DMS53 treated with DMSO at 0.1 percent for 48 hours (cell line): ENCODE measurements at regions not wholly inside any gene's neighbourhood (a gene's known extent, or its start where the extent isn't known, plus 50 kb on each side); places are given as distances from the start of the nearest gene placed in this dataset.

Source experiments
- DNase-seq: peaks from one replicate; lab custom pipeline; 2025; ENCODE audit not compliant: unreplicated experiment; lab: John Stamatoyannopoulos, UW

DNA sequence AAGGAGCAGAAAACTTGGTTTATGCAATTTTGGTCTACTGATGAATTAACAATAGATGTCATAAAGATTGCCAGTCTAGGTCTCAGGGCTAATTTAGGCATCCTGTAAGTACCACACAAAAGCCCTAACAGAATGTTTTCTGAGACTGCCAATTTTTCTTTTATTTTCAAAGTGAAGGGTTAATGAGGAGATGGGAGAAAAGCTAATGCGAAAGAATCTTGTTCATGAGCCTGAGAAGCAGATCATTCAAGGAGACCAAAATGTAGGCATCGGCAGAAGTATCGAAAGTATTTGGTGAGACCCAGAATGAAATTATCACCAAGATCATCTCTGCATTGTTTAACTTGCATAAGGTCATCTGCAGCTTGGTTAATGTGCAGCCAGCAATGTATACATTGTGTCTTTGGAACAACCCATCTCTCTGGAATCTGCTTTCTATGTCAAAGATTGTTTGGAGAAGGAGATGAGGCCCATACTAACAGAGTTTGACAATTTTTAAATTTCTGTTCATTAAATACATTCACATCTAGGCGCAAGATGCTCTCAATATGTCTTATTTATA is 163.3 kb upstream of the GLI3 start:
- DNase-seq, result no peak

- DNase-seq, result no peak
Measured at GRCh38 chr7:42395607-42396006, 158.6 kb upstream of the GLI3 start.

DNA sequence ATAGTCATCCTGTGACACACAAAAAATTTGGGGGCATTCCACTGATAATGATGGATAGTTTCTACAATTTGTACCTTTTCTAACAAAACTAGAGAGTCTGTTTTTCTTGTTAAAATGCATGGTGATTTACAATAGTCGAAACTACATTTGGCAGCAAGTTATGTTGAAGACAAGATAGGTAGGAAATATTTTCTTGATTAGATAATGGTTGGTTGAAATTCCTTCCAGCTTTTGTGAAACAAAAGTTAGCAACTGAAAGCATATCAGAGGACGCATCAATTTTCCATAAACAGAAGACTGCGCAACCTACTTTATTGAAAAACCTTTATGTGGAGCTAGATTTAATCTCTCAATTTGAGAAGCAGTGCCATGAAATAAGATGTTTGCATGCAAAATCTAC is 155.8 kb upstream of the GLI3 start:
- DNase-seq, result no peak

DNA sequence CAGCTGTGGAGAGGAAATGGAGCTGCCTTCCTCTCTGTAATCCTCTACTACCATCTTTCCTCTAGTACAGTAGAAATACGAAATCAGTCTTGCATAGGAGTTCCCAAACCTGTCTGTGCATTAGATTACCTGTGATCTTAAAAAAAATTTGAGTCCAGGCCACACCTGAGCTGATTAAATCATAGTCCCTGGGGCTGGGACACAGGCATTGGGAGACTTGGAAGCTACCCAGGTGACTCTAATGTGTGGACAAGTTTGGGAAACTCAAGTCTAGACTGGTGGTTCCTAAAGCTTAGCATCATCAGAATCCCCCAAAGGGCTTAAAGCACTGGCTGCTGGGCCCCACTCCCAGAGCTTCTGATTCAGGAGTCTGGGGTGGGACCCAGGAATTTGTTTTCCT is 152.7 kb upstream of the GLI3 start:
- no peak for DNase-seq

- DNase-seq, result no peak
Measured at GRCh38 chr7:42385912-42386311, 148.9 kb upstream of the GLI3 start.

DNA sequence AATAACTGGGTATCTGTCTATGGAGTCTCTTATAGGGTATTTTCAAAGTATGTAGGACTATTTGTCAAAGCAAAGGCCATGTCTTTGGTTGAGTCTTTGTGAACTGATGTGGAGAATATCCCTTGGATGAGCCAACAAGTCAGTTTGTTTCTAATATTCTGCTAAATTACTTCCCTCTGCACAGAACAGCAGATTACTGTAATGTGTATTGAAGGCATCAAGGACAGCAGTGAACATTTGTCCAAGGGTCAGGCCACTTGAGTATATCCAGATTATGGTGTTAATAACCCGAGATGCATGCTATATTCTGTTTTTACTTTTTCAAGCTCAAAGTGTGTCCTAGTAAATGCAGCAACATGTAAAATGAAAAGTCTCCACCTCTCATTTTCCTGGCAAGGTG is 144.2 kb upstream of the GLI3 start:
- DNase-seq, result no peak

GRCh38 chr7:42380401-42380800 is 143.4 kb upstream of the GLI3 start:
- DNase-seq, result no peak

GRCh38 chr7:42378149-42378548 is 141.1 kb upstream of the GLI3 start:
- no peak for DNase-seq

DNA sequence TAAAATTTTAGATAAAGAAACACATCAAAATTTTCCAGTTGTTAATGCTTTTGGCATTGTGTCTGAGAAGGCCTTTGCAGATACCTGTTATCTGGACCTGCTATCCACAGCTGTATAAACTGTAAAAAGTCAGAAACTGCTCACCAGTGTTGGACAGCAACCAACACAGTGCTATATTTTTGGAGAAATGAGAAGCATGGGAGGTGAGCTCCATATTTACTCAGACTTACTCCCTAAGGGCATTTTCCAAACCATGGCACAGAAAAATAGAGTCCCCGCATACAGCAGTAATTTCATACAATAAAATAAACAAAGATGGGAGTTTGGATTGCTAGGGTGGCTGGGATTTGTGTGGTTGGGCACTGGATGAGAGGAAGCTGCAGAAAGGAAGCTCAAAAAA is 136.3 kb upstream of the GLI3 start:
- no peak for DNase-seq

DNA sequence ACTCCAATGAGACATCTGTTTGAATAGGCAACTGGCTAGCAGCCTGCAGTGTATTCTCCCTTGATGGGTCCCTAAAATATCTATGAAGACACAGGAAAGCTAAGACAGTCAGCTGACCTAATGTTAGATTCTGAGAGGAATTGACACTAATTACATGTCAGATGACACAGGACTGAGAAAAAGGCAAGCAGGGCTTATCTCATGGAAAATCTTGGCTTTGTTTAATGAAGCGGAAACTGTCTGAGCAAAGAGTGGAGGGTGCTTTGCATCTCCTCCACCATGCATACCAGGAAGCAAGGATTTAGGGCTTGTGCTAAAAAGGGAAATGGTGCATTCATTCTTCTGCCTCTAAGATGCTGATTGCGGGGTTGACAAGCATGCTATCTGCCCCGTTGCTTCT is 135.5 kb upstream of the GLI3 start:
- no peak for DNase-seq

- DNase-seq, result no peak
Measured at GRCh38 chr7:42359946-42360345, 122.9 kb upstream of the GLI3 start.

DNA sequence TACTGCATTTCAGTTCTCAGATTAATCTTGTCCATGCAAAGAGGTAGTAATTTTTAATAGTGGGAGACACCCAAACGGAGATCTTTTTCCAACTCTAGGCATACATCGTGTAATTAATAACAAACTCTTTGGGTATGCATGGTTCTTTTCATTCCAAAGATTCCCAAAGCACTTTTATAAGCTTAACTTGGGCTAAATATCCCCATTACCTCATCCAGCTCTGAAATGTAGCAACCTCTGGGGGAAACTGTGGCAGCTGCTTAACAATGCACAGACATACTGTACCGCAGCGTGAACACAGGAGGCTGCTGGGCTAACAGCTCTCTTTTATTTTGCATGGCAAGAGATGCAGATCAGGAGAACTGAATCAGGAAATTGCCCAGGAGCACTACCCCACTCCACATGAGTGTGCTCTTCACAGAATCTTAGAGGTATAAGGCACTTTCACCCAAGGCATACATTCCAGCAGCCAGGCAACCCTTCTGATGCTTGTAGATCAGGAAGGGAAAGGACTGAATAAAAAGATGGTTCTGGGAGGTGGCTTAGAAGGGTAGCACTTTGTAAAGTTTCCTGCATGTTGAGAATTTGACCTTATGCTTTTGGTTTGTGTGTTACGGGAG is 114.4 kb upstream of the GLI3 start:
- no peak for DNase-seq

GRCh38 chr7:42350801-42351200 is 113.8 kb upstream of the GLI3 start:
- DNase-seq, result no peak

DNA sequence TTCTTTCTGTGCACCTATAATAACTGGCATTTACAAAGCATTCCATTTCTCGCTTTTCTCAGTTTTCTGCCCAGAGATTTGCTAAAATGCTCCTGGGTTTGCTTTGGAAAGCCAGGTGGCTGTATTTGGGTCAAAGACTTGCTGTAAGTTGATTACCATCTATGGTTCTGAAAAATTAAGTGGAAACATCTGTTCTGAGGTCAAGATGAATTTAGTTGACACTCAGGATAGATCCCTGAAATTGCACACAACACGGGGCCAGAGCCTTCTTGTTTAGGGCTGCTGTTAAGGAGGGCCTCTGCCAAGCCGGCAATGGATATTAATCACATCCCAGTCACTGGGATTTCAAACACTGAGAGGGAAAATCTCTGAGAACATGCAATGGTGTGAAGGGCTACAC is 111.6 kb upstream of the GLI3 start:
- DNase-seq, result no peak

- no peak for DNase-seq
Measured at GRCh38 chr7:42348071-42348470, 111.1 kb upstream of the GLI3 start.

- DNase-seq, result no peak
Measured at GRCh38 chr7:42347616-42348015, 110.6 kb upstream of the GLI3 start.

DNA sequence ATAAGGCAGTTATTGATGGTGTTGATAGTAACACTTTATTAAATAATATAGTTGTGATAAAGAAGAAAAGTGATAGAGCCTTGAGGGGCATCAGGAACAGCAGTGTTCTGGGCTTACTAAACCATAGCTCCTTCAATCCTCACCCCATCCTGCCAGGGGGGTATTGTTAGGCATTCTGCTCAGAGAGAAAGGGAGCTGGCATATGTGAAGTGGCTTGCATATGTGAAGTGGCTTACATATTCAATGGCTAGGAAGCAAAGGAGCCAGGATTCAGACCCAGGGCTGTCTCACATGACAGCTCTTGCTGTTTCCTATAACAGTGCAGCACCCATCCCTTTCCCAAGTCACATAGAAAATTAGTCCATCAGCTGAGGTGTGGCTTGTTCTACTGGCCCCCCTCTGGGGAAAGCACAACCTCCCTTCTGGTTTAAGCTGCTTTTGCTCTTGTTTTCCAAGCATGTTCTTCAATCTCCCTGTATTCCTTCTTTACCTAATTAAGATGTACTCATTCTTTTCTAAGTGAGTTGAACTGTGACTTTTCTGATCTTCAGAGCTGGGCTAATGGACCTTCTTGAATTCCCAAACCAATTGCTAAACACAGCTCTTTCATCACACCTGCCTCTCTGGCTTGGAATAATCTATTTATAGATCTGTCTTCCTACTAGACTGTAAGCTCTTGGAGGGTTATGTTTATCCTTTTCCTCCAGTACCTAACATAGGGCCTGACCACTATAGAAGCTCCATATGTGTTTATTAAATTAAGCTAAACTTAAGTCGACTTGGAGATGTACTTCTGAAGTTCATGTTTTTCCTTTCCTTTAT is 108.7 kb upstream of the GLI3 start:
- DNase-seq, result no peak

GRCh38 chr7:42344198-42344755 is 107.3 kb upstream of the GLI3 start:
- DNase-seq, result no peak

DNA sequence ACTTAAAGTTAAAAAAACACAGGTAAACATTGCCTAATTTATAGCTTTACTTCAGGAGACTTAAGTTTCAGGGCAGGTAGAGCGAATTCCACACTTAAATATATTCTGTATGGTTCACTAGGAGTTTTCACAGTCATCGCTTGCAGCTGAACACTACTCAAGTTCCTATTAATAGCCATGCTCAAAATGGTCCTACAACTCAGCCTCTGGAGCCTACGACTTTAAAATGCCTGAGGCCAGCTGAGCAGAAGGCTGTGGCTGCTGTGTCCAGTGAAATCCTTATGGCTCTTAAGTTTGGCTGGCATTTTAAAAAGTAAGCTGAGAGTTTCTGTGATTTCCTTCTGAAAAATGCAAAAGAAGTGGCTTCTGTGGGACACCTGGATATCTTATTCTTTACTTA is 105.4 kb upstream of the GLI3 start:
- no peak for DNase-seq

- DNase-seq, result no peak
Measured at GRCh38 chr7:42340436-42340835, 103.4 kb upstream of the GLI3 start.

DNA sequence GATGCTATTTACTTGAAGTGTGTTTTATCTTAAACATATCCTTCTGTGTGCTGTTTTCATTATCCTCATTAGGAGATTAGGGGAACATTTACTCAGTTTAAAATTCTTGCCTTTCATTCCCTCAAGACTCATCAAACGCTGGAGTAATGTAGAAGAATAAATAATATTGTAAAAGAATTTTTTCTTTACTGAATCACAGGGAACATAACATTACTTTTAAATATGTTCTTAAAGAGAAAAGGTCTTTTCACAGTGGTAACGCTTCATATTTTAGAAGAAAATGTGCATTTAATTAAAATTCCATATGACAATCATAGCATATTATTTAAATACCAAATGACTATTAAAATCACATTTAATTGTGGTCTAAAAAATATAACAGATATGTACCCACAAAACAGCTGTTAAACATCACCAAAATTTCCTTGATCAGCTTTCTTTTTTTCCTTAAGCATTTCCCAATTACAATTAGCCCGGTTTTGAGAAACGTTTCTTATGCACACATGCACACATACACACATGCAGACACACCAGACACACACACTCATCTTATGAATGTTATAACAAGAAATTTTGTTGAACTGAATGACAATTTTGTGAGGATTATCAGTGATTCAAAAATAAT is 102.0 kb upstream of the GLI3 start:
- DNase-seq, result no peak
